ENCODE measurements at regions not wholly inside any gene's neighbourhood (a gene's known extent, or its start where the extent isn't known, plus 50 kb on each side); places are given as distances from the start of the nearest gene placed in this dataset.

DNA sequence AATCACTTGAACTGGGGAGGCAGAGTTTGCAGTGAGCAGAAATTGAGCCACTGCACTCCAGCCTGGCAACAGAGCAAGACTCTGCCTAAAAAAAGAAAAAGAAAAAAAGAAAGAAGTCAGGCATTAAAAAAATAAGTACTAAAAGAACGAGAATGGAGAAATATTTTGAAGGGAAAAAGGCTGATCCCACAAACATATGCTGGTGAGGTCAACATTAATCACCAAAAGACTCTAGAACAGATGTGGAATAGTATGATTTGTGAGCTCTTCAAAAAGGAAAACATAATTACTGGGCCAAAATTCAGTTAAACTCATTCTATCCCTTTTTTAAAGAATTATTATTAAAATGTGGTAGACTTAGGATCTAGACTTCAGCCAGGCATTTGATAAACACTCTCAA is 61.2 kb upstream of the NRSN1 start:
- H3K4me1 ChIP-seq (ENCODE audit: control insufficient read depth, extremely low read depth, insufficient read depth, low read length), result no peaks in the 10 kb centered on the region
- no peaks in the 10 kb centered on the region for H3K27me3 ChIP-seq (ENCODE audit: control insufficient read depth in 2 of 2, insufficient read depth in 2 of 2, low read length in 2 of 2)
- no TSS peak for BruUV-seq (replicated peaks)
- POLR2A ChIA-PET, result no interaction called here
- H4K20me1 ChIP-seq (replicated peaks; ENCODE audit: control insufficient read depth, extremely low read depth, insufficient read depth, low read length), result no peaks in the 10 kb centered on the region
- H3K9me3 ChIP-seq (replicated peaks; ENCODE audit: control insufficient read depth, insufficient read depth, low read length), result no peaks in the 10 kb centered on the region
- TF ChIP-seq, protein P1, sequence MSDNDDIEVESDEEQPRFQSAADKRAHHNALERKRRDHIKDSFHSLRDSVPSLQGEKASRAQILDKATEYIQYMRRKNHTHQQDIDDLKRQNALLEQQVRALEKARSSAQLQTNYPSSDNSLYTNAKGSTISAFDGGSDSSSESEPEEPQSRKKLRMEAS (IDR thresholded peaks at IDR 0.05; ENCODE audit: insufficient read depth, insufficient read length), result no peak
- TF ChIP-seq FOS (IDR thresholded peaks at IDR 0.05; ENCODE audit: borderline replicate concordance, insufficient read depth, low read length), result no peak
- TF ChIP-seq, protein P2, sequence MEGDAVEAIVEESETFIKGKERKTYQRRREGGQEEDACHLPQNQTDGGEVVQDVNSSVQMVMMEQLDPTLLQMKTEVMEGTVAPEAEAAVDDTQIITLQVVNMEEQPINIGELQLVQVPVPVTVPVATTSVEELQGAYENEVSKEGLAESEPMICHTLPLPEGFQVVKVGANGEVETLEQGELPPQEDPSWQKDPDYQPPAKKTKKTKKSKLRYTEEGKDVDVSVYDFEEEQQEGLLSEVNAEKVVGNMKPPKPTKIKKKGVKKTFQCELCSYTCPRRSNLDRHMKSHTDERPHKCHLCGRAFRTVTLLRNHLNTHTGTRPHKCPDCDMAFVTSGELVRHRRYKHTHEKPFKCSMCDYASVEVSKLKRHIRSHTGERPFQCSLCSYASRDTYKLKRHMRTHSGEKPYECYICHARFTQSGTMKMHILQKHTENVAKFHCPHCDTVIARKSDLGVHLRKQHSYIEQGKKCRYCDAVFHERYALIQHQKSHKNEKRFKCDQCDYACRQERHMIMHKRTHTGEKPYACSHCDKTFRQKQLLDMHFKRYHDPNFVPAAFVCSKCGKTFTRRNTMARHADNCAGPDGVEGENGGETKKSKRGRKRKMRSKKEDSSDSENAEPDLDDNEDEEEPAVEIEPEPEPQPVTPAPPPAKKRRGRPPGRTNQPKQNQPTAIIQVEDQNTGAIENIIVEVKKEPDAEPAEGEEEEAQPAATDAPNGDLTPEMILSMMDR (IDR thresholded peaks at IDR 0.05; ENCODE audit: extremely low read depth in 1 of 2, insufficient read depth in 1 of 2, low read depth in 1 of 2, low read length in 2 of 2), result no peak
- no peak for TF ChIP-seq POLR2A (IDR thresholded peaks at IDR 0.05; ENCODE audit: low read depth, low read length)
- no peak for TF ChIP-seq GATA2 (IDR thresholded peaks at IDR 0.05; ENCODE audit: insufficient read depth, insufficient read length, low read depth, low read length)
- no peak for TF ChIP-seq MYC (IDR thresholded peaks at IDR 0.05; ENCODE audit: low read depth, low read length)
- TF ChIP-seq JUN (IDR thresholded peaks at IDR 0.05; ENCODE audit: borderline replicate concordance, insufficient read depth, insufficient read length, low read depth), result no peak
- no peak for TF ChIP-seq EZH2 (IDR thresholded peaks at IDR 0.05; ENCODE audit: borderline replicate concordance, low read depth, low read length, severe bottlenecking)
- H3K4me2 ChIP-seq (ENCODE audit: insufficient read depth, low read length), result no peak overlapping the region
- H3K27ac ChIP-seq (ENCODE audit: insufficient read depth, low read depth, low read length), result no peak overlapping the region
- CTCF ChIA-PET, result no interaction called here
- intact Hi-C loops (cut with micrococcal nuclease), result no loop called here
- H3K79me2 ChIP-seq (ENCODE audit: control insufficient read depth, insufficient read depth, low read length), result no peaks in the 10 kb centered on the region
- DNase-seq (ENCODE audit: low read depth, low spot score), result no peak
- no peaks in the 10 kb centered on the region for H3K36me3 ChIP-seq (ENCODE audit: control insufficient read depth in 2 of 2, extremely low read depth in 1 of 2, insufficient read depth in 2 of 2, low read length in 2 of 2)
- dilution Hi-C loops (cut with MboI; ENCODE audit: extremely low pct_ligation_motif_present, low sequenced_read_pairs), result no loop called here
- no peak overlapping the region for H3K4me3 ChIP-seq (replicated peaks in 1 of 3; ENCODE audit: insufficient read depth in 1 of 3, low read depth in 1 of 3, low read length in 3 of 3)
- no peak overlapping the region for H2AFZ ChIP-seq (ENCODE audit: low read depth, low read length)
- H3K9ac ChIP-seq (replicated peaks; ENCODE audit: extremely low read depth, insufficient read depth, low read length), result no peak overlapping the region
- FAIRE-seq, result no peak
- H3K9me1 ChIP-seq (replicated peaks; ENCODE audit: control insufficient read depth, extremely low read depth, insufficient read depth, low read length), result no peaks in the 10 kb centered on the region
